NCI-H774 (cell line): ENCODE measurements at regions not wholly inside any gene's neighbourhood (a gene's known extent, or its start where the extent isn't known, plus 50 kb on each side); places are given as distances from the start of the nearest gene placed in this dataset.
A peak's percentile ranks its signal among the peaks of the same experiment; 100 is the strongest.
"Not testable (repeated sequence)": the region's sequence is repeated elsewhere in the genome, so short reads cannot be mapped to it uniquely, and the experiment has no call there.

Experiments used
- DNase-seq: peaks from one replicate; lab custom pipeline; 2025; lab: John Stamatoyannopoulos, UW

DNA sequence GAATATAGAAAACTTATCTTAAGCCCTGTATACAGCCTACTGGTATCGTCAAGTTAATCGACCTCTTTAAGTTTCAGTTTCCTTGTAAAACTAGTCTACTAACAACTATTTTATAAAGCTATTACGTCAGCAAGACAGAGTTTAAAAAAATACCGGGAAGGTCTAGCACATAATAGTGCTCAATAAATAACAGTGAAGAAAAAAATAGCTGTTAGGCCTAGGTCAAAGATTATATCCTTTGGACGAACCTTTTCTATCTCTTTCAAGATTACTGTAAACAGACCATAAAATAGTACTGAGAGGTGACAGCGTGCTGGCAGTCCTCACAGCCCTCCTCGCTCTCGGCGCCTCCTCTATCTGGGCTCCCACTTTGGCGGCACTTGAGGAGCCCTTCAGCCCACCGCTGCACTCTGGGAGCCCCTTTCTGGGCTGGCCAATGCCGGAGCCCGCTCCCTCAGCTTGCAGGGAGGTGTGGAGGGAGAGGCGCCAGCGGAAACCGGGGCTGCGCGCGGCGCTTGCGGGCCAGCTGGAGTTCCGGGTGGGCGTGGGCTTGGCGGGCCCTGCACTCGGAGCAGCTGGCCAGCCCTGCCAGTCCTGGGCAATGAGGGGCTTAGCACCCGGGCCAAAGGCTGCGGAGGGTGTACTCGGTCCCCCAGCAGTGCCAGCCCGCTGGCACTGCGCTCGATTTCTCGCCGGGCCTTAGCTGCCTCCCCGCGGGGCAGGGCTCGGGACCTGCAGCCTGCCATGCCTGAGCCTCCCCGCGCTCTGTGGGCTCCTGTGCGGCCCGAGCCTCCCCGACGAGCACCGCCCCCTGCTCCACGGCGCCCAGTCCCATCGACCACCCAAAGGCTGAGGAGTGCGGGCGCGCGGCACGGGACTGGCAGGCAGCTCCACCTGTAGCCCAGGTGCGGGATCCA, 119.1 kb upstream of the HSF2 start:
- DNase-seq, result not testable (repeated sequence)

DNA sequence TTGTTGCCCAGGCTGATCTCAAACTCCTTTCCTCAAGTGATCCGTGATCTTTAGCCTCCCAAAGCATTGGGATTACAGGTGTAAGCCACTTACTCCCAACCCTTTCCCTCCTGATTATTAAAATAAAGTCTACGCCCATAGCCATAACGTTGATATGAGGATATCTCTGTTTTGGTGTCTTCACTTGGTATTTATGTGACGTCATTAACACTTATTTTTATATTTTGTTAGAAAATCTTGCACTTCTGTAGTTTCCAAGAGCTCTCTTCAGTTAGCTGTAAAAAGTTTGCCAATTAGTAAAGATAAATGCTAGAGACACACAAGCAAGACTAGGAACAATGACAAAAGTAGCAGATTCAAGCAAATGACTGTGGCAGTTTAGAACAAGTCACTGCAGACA, 115.6 kb upstream of the HSF2 start:
- no peak for DNase-seq

DNA sequence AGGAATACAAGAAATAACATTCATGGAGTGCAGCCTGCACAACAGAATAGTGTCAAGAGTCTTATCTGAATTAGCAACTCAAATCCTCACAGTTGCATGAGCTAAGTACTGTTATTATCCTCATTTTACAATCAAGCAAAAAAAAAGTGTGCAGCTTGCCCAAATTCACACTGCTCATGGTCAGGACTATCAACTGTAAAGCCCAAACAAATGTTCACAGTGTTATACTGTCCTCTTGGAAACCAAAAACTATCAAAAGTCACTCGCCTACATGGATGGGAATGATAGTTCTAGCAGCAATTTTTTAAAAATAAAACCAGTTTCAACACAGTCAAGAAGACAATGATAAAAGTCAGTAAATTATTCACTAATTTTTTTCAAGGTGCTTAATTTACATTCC, 114.6 kb upstream of the HSF2 start:
- no peak for DNase-seq

DNA sequence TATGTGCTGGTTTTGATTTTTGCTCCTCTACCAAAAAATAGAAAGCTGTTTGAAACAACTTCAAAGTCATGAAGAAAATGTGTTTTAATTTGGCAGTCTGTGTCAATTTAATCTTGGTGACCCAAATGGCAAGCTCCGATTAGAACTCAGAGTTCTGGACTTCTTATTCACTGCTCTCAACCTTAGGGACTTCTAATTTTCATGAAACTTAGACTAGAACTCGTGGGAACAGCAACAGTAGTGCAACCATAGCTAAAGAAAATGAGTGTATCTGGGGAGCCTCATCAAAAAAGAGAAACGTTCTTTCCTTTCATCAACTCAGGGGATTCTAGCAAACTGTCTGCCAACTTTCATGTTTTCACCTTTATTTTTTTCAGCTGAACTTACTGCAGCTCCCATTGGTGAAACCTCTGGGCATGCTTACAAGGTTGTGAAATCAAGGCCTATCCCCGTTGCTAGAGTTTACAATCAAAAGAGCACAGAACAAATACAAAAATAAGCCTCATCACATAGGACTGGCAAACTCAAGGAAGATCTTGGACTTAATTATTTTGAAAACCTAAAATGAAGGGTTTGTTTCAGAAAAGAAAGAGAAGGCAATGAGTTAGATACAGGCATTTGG, 114.0 kb upstream of the HSF2 start:
- no peak for DNase-seq

DNA sequence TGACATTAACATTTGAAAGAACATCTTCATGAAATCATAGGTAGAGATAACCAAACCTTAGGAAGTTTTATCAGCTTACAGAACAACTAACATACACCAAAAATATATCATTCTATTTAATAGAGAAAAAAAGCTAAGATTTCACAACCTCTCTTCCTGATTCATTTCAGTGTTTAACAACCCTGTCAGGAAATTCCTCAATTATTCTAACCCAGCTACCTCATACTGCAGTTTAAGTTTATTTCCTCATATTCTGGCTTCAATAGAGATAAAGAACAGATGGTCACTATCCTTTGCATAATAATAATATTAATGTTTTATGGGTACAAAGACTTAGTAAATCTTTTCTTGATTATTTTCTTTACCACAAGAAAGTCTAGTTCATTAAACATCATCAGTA, 112.9 kb upstream of the HSF2 start:
- DNase-seq, result no peak

DNA sequence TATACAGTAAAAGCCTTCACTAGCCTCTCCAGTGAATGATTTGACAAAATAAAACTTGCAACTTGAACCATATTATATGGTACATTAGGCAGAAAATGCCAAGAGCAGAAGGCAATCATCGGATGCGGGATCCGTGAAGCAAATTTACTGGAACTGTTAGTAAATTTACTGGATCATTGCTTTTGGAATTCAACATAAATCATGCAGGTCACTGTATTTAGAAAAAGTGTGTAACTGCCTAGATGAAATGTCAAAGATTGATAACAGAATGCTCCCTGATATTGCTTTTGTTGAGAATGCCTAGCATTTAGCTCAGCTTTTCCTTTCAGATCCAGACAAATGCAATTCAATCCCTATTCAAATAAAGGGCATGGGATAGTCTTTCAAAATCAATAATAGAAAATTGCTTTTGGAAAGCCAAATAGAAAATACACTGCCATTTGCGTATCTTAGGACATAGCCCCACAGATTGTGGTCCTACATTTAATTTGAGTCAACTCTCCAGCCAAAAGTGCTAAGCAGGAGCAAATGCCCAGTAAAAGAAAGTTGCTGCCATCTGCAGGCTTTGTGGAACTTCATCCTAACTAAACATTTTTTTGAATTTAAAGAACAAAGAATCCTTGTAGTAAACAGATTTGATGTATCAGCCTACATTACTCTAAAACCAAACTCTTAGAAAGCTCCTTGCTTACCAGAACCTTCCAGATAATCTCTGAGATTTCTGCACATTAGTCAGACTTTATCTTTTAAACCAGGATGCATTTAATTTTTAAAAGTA, 109.5 kb upstream of the HSF2 start:
- peak; percentile 52 for DNase-seq

DNA sequence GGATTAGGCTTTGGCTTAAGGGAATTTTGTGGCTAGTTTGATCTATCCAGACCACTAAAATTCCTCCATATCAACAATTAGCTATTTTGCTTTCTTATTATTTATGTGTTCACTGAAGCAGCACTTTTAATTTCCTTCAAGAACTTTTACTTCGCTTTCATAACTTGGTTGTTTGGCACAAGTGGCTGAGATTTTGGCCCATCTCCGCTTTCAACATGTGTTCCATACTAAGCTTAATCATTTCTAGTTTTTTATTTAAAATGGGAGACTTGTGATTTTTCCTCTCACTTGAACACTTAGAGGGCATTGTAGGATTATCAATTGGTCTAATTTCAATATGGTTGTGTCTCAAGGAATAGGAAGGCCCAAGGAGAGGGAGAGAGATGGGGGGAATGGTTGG, 102.4 kb upstream of the HSF2 start:
- DNase-seq, result no peak

DNA sequence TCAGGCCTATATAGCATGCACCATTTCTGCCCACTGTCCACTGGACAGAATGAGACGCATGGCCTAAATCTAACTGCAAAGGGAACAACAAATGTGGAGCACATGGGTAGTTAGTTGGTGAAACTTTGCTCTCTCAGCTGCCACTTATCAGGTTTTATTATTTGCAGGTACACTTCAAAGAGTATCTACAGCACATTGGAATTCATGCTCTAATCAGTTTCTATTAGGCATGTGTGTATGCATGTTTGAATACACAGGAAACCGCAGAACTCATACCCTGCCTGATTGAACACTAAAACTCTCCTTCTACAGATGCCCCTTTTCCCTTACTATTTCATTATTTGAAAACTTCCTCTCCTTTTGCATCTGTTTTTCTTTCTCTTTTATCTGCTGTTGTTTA, 97.4 kb upstream of the HSF2 start:
- DNase-seq, result no peak

DNA sequence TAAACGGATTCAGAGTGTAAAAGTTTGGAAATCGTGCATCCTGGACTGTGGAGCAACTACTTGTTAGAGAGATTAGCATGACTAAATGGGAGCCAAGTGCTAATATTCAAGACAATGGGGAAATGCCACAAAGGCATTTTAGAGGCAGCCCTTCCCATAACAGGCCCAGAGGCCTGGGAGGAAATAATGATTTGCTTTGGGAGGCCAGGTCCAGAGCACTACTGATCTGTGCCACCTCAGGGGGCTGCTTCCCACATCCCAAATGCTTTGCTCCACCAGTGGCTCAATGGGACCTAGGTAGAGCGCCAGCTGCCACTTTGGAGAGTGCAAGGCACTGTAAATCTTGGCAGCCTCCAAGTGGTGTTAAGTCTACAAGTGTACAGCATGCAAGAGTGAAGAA, 91.9 kb upstream of the HSF2 start:
- no peak for DNase-seq

DNA sequence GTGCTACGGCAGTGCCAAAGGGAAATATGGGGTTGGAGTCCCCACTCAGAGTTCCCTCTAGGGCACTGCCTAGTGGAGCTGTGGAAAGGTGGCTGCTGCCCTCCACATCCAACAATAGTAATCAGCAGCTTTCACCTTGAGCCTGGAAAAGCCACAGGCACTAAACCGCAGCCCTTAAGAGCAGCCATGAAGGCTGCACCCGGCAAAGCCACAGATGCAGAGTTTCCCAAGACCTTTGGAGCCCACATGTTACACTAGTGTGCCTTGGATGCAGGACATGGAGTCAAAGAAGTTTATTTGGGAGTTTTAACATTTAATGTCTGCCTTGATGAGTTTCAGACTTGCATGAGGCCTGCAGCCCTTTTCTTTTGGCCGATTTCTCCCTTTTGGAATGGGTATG, 91.4 kb upstream of the HSF2 start:
- no peak for DNase-seq

DNA sequence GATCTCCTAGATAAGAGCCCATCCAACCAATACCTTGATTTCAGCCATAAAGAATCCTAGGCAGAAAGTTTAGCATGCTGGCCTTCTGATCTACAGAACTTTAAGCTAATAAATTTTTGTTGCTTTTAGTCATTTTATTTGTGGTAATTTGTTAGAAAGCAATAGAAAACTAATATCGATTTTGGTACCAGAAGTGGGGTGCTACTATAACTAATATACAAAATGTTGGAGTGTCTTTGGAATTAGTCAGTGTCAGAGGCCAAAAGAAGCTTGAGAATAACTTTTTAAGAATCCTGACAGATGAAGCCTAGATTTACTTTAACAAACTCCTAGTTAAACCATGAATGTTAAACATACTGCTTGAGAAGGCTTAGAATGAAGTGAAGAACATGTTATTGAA, 83.6 kb upstream of the HSF2 start:
- DNase-seq, result no peak

DNA sequence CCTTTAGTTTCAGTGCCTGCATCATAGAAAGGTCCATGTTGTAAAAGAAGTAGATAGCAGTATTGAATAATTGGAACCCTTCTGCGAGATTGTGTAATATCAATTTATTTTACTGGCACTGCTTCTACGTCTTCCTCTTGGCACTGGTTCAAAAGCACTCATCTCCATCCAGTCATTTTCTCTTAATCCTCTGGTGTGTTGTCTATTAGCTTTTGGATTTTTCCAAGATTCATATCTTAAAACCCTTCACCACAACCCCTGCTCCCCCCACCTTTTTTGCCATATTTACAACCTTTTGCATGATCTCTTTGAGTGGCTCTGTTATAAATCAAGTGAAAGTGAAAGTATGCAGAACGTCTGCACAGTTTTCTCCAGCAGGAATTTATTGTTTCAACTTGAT, 76.6 kb upstream of the HSF2 start:
- no peak for DNase-seq

DNA sequence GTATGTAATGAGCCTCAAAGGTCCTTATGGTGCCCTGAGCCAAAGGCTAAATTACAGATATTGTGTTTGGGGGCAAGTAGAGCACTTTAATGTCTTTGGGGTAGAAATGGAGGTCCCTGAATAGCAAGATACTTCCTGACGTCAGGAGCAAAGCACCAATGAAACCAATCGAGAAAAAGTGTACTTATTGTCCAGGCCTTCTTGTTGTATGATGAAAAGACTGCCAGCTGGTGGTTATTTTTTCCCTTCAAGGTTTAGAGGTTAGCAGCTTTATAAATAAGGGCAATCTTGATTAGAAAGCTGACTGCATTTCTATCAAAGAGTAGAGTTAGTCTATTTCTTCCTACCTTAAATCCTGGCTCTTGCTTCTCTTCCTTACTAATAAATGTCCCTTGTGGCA, 76.1 kb upstream of the HSF2 start:
- peak; percentile 27 for DNase-seq

DNA sequence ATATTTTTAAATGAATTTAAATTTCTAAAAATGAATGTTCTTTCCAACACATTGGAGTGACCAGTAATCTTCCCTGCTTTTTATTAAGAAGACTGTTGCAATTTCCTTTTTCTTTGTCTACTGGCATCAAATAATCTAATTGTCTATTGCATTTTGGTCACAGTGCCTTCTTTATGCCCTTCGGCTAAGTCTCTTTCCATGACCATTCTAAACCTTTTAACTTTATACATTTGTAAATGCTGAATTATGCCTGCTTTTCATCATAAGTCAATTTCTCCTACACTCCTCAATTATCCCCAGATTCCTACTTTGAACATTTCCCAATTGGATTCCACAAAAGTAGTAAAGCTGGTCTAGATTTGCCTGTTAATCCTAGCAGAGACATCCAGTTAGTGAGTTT, 69.1 kb upstream of the HSF2 start:
- DNase-seq, result no peak

DNA sequence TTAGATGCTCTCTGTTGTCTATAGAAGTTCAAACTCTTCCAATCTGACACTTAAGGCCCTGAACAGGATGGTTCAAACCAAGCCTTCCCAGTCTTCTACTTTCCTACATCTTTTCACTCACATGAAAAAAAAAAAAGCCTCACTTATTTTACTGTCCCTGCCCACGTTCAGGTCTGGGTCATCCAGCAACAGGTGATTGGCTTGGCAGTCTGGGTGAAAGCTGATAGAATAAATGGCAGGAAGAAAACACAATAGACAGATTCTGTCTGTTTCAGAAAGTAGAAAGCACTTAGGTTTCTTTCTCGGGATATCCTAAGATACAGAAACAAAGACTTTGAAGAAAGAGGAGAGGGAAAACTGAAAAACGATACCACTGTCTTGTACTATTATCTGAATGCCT, 61.8 kb upstream of the HSF2 start:
- no peak for DNase-seq

DNA sequence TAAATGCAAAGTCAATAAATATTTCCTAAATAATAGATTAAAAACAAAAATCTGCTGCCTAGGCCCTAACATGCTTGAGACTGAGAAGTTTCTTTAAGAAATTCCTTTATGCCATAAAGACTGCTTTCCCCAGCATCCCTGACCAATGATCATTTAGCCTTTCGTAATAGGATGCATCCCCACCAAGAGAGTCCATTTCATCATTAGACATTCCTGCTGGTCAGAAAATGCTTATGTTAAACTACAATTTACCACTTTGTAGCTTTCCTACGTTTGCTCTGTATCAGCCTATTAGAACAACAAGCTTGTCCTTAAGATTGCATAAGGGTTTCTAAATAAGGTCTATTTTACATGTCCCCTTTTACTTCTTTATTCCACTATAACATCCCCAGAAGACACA, 59.8 kb upstream of the HSF2 start:
- no peak for DNase-seq

DNA sequence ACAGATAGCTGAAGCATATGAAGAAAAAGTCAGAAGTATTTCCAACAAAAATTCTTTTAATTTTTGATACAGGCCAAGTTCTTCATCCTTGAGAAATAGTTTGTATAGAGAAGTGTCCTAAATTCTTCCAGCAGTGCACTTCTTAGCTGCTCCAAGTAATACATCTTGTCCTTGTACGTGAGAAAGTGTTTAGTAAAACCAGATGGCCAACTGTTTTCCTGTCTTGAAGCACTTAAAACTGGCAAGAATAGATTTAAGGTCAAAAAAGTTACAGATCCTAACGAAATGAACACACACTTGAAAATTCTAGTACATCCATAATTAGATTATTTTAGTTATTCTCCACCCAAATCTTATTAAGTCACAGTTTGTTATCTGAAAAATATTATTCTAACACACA, 52.2 kb upstream of the HSF2 start:
- no peak for DNase-seq

DNA sequence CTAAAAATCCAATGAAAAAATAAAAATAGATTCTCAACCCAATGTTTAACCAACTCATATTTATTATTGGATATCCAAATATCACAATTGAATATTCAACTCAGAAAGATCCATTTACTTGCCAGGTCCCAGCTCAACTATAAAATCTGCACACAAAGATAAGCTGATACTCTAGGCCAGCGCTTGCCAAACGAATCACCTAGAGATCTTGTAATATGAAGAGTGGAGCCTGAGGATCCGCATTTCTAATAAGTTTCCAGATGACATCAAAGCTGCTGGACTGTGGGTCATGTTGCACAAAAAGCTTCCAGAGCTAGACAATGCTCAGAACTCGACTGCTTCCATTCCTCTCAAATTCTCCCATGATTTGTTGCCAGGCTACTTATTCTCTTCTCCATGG, 51.7 kb upstream of the HSF2 start:
- no peak for DNase-seq
